Neural progenitor cell (in vitro differentiated cells): ENCODE measurements at regions not wholly inside any gene's neighbourhood (a gene's known extent, or its start where the extent isn't known, plus 50 kb on each side); places are given as distances from the start of the nearest gene placed in this dataset.

Experiments
- CTCF ChIP-seq: fragments of 200-600 bp; sonication (generic); IDR thresholded peaks from 2 replicates; pipeline ENCODE4 v1.5.1; 2017; ENCODE audit warnings: antibody characterized with exemption, mild to moderate bottlenecking
- EZH2 ChIP-seq: fragments of 200-600 bp; sonication (generic); IDR thresholded peaks from 2 replicates; pipeline ENCODE4 v1.6.1; 2017; ENCODE audit warnings: antibody characterized with exemption, mild to moderate bottlenecking, moderate library complexity
- EZH2phosphoT487 ChIP-seq: fragments of 200-600 bp; sonication (generic); IDR thresholded peaks from 2 replicates; pipeline ENCODE4 v1.6.1; 2017; ENCODE audit warnings: antibody characterized with exemption

GRCh38 chr3:68148447-68148846 lies 494.0 kb upstream of the SUCLG2 start:
- TF ChIP-seq EZH2 (no peak), CTCF (no peak), EZH2phosphoT487 (no peak)
